Epidermal melanocyte (primary cell): ENCODE measurements at regions not wholly inside any gene's neighbourhood (a gene's known extent, or its start where the extent isn't known, plus 50 kb on each side); places are given as distances from the start of the nearest gene placed in this dataset.

ENCODE experiments used
- DNase-seq: peaks from one replicate; pipeline ENCODE4 v3.0.0; 2011; ENCODE audit warnings: low spot score; ENCODE audit not compliant: insufficient read length

DNA sequence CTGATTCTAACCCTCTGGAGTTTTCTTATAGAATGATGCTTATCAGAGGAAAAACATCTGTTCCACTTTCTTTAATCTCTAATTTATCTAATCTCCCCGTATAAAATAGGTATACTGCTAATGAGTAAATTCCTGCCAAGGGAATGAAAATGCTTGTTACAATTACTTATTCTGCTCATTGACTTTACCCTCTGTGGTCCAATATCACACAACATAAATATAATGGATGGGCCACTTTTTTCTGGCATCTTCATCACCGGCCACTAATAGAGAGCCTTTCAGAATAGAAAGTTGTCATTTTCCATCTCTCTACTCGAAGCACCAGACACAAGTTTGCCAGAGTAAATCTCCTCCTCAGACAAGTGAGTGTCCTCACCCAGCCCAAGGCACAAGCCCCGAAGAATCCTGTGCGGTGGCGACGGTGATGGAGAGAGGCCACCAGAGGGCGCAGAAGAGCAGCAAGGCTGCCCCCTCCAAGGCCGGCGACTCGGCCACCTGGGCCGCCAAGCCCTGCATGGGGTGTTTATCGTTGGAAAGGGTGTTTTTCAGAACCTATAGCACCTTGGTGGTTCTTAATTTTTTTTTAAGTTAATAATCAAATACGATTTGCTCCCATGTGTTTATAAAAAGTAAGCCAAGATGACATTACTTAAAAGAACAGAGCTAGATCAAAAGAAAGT is 212.9 kb upstream of the ARID1B start:
- peak; percentile 78 for DNase-seq

DNA sequence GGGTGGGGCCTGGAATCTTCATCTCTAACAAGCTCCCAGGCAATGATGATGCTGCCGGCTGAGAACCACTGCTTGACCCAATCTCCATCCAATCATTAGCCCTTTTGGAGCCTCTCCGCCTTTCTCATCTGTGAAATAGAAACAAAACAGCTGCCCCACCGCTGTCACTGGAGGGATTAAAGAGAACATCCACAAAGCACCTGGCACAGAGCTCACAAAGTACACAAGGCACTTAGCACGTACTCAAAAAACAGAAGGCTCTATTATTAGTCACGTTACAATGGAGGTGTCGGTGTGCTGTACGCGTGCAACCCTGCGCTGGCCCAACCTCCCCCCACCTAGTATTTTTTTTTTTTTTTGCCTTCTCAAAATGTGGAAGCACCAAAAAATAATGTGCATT is 213.5 kb upstream of the ARID1B start:
- DNase-seq, result no peak

DNA sequence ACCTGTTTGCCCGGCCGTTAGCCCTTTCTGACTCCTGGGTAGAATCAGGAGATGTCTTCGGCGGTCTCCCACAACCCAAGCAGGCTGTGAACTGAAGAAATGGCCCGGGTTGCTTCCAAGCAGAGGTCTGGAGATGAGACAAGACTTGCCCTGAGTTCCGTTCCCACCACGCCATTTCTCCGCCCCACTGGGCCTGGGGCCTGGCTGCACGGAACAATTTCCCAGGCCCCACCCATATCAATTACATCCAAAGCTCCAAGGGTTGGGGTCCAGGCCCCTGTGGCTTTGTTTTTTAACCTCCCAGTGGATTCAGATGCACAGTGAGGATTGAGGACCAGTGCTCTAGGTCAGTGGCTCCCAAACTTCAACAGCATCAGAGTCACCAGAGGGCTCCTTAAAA is 214.5 kb upstream of the ARID1B start:
- DNase-seq, result no peak

DNA sequence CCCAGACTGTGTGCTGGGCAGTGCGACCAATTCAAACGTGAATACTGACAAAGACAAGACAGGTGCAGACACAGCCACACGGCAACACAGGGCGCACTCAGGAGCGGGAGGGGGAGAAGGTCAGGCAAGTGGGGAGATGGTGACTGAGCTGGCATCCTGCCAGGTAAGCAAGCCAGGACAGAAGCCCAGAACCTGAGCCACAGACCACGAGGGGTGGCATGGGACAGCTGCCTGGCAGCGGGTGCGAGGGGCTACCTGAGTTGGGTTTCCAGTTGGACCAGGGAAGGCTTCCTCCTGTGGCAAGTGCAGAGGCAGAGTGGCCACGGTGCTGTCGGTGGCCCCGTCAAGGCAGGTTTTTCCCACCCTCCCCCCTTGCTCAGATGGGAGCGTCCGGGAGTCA is 215.2 kb upstream of the ARID1B start:
- DNase-seq, result no peak

DNA sequence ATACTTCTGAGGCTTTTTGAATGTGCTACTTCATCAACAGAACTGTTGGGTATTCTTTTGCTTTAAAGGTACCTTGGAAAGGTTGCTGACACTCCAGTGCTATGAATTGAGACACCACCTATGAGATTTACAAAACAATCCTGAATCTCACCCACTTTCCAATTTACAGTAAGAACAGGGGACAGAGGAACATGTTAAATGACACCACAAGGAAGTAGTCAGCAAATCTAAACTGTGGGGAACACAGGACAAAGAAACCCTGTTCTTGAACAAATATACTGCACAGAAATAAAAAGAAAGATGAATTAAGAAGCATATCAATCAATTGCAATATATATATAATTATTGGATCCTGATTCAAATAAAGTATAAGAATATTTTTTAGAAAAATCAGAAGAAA is 216.7 kb upstream of the ARID1B start:
- DNase-seq, result no peak

DNA sequence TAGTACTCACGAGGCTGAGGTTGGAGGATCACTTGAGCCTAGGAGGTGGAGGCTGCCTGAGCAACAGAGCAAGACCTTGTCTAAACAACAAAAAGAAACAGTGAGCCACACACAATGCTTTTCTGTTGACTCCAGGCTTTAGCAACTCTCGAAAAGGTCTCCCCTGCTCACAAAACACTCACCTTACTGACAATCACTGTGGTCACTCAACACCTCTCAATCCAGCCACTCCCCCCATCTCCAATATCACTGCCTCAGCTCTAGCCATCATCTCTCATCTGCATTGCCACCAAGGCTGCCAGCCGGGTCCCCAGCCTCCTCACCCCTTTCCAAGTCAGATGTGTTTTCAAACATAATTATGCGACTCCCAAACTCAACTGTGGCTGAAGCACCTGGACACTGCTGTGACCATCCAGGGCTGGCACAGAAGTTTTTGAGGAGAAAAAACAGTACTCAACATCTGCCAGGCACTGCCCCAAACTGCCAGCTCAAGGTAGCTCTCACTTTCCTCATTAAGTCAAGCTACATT is 218.0 kb upstream of the ARID1B start:
- DNase-seq, result no peak

DNA sequence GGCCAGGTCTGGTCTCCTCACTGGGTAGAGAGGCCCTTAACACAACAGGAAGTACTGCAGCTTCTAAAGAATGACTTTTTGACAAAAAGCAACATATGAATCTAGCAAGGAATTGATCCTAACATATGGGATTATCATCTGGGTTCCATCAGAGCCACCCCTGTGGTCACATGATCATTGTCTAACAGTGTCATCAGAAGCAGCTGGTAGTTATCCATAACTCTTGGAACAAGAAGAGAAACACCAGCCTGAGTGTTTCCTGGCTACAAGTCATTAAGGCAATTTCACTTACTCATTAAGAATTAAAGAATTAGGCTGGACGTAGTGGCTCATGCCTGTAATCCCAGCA is 219.3 kb upstream of the ARID1B start:
- DNase-seq, result no peak

DNA sequence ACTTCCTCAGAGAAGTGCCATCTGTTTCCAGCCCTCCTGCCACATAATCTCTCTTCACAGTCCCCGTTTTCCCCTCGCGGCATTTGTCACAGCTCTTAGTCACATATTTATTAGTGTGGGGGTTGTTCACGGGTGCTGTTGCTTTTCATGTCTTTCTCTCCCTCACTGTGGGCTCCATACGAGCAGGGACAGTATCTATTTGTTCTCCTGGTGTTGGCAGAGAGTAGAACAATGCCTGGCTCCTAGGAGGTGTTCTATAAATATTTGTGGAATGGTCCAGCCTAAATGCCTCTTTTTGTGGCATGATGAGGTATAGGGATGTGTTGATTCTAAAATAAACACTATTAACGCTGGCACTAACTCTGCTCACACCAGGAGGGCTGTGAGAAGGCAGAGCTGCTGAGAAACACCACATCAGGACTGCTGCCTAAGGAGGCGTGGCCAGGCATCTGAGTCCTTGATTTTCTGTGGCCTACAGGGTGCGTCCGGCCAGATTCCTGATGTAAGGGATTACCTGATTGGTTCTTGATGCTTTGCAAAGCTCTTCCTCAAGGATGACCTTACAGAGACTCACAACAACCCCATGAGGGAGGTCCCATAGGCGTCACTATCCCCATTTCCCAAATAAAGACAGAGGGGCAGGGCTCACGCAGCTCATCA is 219.8 kb upstream of the ARID1B start:
- DNase-seq, result no peak

DNA sequence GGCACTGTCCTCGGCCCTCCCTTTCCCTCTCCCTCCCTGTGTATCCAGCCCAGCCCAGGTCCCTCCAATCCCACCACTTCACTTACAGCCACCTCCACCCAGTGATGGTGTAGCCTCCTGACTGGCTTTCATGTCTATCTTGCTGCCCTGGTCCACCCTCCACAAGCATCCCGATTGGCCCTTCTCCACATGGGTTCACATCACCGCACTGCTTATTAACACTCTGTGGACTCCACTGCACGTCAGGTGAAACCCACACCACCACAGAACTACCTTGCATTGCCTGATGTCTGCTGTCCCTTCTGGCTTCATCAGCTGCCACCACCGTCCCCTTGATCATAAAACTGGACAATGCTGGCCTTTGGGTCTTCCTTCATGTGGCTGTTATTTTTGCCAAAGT is 220.4 kb upstream of the ARID1B start:
- no peak for DNase-seq

DNA sequence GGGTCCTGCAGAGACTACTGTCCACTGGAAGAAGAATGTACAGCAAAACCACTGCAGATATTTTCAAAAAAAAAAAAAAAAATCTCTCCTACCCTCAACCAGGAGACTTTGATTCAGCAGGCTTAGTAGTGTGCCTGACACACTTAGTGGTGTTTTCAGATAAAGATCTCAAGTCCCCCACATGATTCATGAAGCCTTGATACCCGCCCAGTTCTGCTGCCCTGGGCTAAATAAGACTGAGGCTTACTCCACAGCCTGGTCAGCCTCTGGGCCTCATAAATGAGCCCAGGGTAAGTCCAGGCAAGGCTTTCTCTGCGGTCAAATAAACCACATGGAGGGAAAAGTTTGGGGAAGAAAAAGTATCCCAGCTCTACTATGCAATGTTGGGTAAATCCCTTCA is 222.1 kb upstream of the ARID1B start:
- no peak for DNase-seq

DNA sequence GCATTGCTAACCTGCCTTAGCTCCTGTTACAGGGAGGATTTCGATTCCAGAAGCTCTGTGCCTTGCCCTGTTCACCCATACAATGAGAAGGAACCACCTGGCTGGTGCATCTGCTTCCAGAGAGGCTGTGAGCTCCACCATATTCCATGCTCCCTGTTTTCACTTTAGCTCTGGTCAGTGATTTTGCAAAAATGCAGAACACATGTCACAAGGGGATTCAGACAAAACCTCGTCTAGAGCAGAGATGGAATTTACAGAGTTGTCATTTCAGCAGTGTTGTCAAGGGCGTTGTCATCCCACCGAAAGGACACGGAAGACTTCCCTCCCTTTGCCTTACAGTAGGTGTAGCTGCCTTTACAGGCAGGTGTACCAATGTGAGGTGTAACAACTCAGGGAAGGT is 223.0 kb upstream of the ARID1B start:
- DNase-seq, result no peak

DNA sequence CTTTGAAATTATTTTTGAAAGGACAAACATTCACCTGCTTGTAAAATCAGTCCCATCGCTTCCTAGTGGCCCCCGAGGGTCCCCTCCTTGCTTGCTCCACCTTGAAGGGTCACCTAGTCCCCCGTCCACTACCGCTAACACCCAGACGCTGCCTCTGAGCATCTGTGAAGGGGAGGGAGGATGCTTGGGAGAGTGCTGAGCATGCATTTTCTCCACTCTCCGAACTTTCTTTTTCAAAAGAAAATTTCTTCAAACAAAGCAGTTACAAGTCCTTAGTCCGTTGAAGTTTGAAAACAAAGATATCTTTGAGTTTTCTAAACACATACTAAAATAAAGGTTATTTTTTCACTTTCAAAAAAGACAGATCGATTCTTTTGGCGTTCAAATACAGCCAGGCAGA is 224.3 kb upstream of the ARID1B start:
- DNase-seq, result no peak

DNA sequence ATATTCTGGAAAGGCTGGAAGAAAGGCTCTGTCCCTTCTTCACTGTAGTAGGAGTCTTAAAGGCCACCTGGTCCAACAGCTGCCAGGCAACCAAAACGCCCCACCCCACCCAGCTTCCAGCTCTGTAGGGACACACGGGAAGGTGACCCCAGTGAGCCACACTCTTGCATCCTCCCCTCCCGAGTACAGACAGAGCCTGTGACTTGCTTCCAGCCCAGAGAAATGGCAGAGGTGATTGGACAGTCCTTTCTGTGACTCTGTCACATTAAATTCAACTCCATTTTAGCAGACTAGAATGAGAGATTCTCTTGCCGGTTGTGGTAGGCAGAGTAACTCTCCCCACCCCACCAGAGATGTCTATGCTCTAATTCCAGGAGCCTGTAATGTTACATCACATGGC is 226.2 kb upstream of the ARID1B start:
- DNase-seq, result no peak

DNA sequence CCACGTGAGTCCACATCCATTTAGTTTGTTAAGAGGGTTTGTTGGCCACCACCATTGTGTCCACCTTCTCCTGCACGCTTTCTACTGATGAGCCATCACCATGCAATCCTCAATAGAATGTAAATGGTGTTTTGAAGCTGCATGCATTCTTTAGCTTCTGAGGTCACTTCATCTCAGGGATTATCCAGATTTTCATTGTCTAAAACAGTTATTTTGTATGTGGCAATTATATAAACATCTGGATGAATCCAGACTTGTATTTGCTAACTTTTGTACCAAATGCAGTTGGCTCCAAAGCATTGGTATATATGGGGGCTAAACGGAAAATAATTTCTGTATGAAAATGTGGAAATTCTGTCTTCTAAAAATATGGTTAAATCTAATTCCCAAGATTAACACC is 231.2 kb upstream of the ARID1B start:
- DNase-seq, result no peak

DNA sequence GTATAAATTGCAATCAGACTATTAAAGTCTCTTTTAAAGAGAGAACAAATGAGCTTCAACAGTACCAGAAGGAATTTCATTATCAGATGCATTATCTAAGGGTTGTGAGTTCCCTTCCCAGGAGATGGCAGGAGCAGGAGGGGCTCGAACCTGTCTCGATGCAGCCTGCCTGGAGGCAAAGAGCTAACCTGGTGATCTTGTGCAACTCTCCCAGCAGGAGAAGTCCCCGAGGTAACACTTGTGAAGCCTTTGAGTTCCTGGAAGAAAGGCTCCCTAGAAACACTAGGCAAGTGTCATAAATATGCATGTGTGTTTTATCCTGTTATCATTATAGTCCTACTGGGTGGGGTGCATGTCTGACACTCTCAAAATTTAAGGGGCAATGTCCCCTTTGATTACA is 232.2 kb upstream of the ARID1B start:
- no peak for DNase-seq

DNA sequence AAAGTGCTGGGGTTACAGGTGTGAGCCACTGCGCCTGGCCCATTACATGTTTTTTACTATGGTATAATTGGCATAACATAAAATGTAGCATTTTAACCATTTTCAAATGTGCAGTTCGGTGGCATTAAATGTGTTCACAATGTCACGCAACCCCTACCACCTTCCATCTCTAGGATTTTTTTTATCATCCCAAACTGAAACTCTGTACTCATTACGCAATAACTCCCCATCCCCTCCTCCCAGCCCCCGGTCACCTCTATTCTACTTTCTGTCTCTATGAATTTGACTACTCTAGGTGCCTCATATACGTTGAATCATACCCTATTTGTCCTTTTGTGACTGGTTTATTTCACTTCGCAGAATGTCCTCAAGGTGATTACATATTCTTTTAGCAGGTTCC is 233.1 kb upstream of the ARID1B start:
- no peak for DNase-seq

DNA sequence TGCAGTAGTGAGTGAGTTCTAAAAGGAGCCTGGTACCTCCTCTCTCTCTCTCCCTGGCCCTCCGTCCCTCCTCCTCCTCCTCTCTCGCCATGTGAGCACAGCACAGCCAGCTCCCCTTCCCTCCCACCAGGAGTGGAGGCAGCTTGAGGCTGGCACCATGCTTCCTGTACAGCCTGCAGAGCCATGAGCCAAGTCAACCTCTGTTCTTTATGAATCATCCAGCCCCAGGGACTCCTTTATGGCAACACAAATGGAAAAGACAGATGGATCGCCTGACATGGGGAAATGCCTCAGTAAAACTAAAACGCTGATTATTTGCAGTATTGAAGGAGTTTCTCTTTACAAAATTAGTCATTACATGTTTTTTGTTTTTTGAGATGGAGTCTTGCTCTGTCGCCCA is 233.7 kb upstream of the ARID1B start:
- DNase-seq, result no peak

DNA sequence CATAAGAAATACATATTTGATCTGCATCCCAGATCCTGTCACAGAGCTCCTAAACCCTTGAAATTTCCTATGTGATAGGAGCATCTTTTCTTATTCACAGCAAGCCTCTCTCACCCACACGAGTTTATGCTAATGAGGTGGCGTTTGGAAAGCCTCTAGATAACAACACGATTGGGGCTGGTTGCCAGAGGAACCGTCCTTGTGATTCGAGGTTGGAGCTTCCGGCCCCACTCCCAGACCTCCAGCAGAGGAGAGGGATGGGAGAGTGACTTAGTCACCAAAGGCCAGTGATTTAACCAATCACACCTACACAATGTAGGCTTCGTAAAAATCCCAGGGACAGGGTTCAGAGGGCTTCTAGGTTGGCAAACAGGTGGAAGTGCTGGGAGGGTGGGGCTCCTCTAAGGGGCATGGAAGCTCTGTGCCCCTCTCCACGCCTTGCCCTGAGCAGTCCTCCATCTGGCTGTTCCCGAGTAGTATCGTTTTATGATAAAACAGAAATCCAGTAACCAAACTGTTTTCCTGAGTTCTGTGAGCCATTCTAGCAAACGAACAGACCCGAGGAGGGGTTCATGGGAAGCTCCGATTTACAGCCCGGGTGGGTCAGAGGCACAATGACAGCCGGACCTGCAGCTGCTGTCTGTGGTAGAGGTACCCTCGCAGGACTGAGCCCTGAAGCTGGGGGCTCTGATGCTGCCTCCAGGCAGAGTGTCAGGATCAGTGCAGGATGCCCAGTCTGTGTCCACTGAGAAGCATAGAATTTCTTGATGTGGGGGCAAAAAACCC is 238.1 kb upstream of the ARID1B start:
- DNase-seq, result no peak

DNA sequence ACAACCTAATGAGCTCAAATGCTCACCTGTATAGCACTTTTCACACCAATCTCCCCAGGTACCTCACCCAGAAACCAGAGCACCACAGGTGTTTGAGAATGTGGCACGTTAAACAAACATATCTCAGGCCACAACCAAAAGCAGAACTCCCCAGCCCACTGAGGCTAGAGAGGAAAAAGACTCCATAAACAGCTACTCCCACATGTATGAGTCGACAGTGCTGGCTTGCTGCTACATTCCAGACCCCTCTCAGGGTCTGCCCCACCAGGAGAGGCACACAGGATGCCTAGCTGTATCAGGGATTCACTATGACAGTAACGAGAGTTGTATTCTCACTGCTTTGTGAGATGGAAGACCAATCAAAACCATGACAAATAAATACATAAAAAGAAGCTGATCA is 242.6 kb upstream of the ARID1B start:
- no peak for DNase-seq

DNA sequence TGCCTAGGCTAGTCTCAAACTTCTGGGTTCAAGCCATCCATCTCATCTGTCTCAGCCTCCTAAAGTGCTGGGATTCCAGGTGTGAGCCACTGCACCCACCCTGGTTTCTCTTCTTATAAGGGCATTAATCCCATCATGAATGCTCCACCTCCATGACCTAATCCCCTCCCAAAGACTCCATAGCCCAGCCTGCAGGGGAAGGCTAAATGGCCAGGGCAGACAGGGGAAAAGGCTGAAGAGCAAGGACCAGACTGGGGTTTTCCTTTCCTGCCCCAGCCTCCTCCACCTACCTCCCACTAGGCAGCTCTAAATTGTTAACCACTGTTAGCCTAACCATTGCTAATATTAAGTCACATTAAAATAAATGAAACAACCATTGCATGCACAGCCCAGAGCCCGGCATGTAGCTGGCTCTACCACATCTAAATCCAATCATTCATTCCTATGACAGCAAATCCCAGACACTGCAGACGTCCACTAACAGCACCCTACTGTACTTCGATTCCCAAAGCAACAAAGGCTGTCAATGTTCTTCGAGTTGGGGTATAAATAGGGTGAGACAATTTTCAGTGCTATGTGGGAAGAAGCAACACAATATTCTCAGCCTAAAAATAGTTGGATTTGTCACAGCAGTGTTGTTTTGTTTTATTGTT is 243.2 kb upstream of the ARID1B start:
- no peak for DNase-seq

DNA sequence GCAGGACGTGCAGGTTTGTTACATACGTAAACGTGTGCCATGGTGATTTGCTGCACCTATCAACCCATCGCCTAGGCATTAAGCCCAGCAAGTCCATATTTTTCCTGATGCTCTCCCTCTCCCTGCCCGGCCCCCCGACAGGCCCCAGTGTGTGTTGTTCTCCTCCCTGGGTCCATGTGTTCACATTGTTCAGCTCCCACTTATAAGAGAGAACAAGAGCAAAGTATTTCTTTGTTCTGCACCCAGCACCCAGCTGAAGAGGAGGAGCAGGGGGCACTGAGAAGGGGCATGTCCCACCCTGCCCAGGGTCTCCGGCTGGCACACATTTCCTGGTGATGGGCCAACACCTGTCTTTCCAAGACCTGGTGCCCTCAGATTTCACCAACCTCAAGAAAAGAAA is 251.1 kb upstream of the ARID1B start:
- DNase-seq, result no peak

DNA sequence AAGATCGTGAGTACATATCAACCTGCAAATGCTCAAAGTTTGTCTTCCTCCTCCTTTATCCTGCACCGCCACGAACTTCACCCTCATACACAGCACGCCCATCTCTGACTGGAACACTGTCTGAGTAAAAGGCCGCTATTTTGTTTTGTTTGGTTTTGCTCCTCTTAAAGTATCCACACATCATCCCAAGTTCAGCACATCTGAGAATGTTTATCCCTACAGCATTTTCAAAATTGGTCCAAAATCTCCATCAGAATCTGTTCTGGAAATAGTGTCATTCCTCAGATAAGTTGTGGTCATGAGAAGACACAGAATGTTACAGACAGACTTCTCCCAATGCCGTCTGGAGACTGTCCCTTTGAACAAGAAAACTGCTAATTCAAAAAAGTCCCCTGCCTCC is 251.6 kb upstream of the ARID1B start:
- no peak for DNase-seq
